ENCODE measurements at regions not wholly inside any gene's neighbourhood (a gene's known extent, or its start where the extent isn't known, plus 50 kb on each side); places are given as distances from the start of the nearest gene placed in this dataset.

GRCh38 chr1:37243368-37244082, 209.2 kb upstream of the GRIK3 start:
- DNase-seq: no peak

- no peak for DNase-seq
These were observed 209.8 kb upstream of the GRIK3 start for GRCh38 chr1:37244083-37244480.

GRCh38 chr1:37244815-37245214, 210.5 kb upstream of the GRIK3 start:
- DNase-seq: no peak

- DNase-seq: no peak
These were observed 212.3 kb upstream of the GRIK3 start for GRCh38 chr1:37246631-37247030.

GRCh38 chr1:37250371-37250770, 216.1 kb upstream of the GRIK3 start:
- DNase-seq: no peak

- DNase-seq: no peak
These were observed 219.1 kb upstream of the ZC3H12A start for GRCh38 chr1:37255136-37255795.

- DNase-seq: no peak
These were observed 218.5 kb upstream of the ZC3H12A start for GRCh38 chr1:37255868-37256267.

- DNase-seq: no peak
These were observed 216.7 kb upstream of the ZC3H12A start for GRCh38 chr1:37257646-37258045.

- no peak for DNase-seq
These were observed 216.3 kb upstream of the ZC3H12A start for GRCh38 chr1:37258068-37258467.

- no peak for DNase-seq
These were observed 215.4 kb upstream of the ZC3H12A start for GRCh38 chr1:37259019-37259418.

GRCh38 chr1:37261129-37261528, 213.3 kb upstream of the ZC3H12A start:
- no peak for DNase-seq

- no peak for DNase-seq
These were observed 211.8 kb upstream of the ZC3H12A start for GRCh38 chr1:37262439-37263170.

- no peak for DNase-seq
These were observed 209.2 kb upstream of the ZC3H12A start for GRCh38 chr1:37265156-37265555.

- DNase-seq: no peak
These were observed 208.4 kb upstream of the ZC3H12A start for GRCh38 chr1:37265786-37266667.

- DNase-seq: no peak
These were observed 207.1 kb upstream of the ZC3H12A start for GRCh38 chr1:37267111-37267835.

- DNase-seq: no peak
These were observed 203.7 kb upstream of the ZC3H12A start for GRCh38 chr1:37270639-37271038.

- no peak for DNase-seq
These were observed 201.8 kb upstream of the ZC3H12A start for GRCh38 chr1:37272626-37273025.

- DNase-seq: no peak
These were observed 199.9 kb upstream of the ZC3H12A start for GRCh38 chr1:37274486-37274885.

GRCh38 chr1:37274938-37275631, 199.3 kb upstream of the ZC3H12A start:
- no peak for DNase-seq

- no peak for DNase-seq
These were observed 197.0 kb upstream of the ZC3H12A start for GRCh38 chr1:37277366-37277765.

GRCh38 chr1:37281354-37281753, 193.0 kb upstream of the ZC3H12A start:
- DNase-seq: no peak

- no peak for DNase-seq
These were observed 191.6 kb upstream of the ZC3H12A start for GRCh38 chr1:37282764-37283163.

Measured in CD4-positive, alpha-beta T cell treated with Interleukin-17A for 4 hours (primary cell).